ENCODE measurements at regions not wholly inside any gene's neighbourhood (a gene's known extent, or its start where the extent isn't known, plus 50 kb on each side); places are given as distances from the start of the nearest gene placed in this dataset.

DNA sequence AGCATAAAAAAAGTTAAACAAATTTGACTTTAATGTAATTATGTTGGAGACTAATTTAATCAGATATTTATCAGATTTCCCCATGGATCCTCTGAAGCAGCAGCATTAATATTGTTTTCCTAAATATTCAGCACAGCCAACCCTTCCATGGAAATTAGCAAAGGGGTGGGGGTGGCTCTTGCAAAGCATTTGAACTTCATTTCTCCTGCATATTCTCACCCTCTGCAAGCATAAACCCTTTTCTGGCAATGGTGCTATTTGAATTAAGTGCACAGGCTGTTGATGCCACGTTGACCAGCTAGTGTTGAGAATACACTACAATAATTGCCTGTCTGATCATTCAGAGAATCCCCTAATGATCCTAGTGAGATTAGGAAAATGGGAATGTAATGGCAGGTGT, 488.1 kb upstream of the KLF12 start:
- DNase-seq (ENCODE audit: low read depth in 1 of 2, low spot score in 2 of 2), result no peak
- H3K9ac ChIP-seq (replicated peaks in 1 of 4; ENCODE audit: extremely low read depth in 1 of 4, low read depth in 3 of 4, low read length in 3 of 4), result no peak overlapping the region
- no peak overlapping the region for H2BK20ac ChIP-seq (ENCODE audit: low read length)
- no peaks in the 10 kb centered on the region for H3K79me1 ChIP-seq (ENCODE audit: low read depth, low read length)
- no peak overlapping the region for H2AK5ac ChIP-seq (ENCODE audit: low read depth, low read length)
- no peak overlapping the region for H3K4ac ChIP-seq (replicated peaks; ENCODE audit: insufficient read length, low read depth, low read length)
- H3K4me3 ChIP-seq (ENCODE audit: extremely low read depth in 1 of 4, insufficient read depth in 2 of 4, low read depth in 3 of 4, low read length in 4 of 4), result no peak overlapping the region
- no peak overlapping the region for H4K5ac ChIP-seq (ENCODE audit: insufficient read length, low read depth, low read length)
- no peak overlapping the region for H4K91ac ChIP-seq (replicated peaks; ENCODE audit: insufficient read length, low read length)
- no peak for FAIRE-seq
- no peak overlapping the region for H3K27ac ChIP-seq (ENCODE audit: low read depth, low read length)
- no peak overlapping the region for H4K8ac ChIP-seq (ENCODE audit: extremely low read depth, insufficient read depth, low read length)
- H3K9me3 ChIP-seq (ENCODE audit: insufficient read depth in 2 of 2, low read depth in 1 of 2, low read length in 1 of 2), result no peaks in the 10 kb centered on the region
- H3K18ac ChIP-seq (ENCODE audit: extremely low read depth, low read length), result no peak overlapping the region
- H3K36me3 ChIP-seq (ENCODE audit: control insufficient read depth in 2 of 4, insufficient read depth in 4 of 4, low read length in 3 of 4), result no peaks in the 10 kb centered on the region
- ChIA-PET POLR2A (ENCODE audit: partially characterized antibody) (no interaction called here), CTCF (ENCODE audit: partially characterized antibody) (interaction anchor here (0.8 to 1.0 kb wide), 2 partner anchors 596 to 597 kb away, joined by 3 read pairs; no protein-coding TSS in a partner anchor)
- no peak overlapping the region for H3K56ac ChIP-seq (replicated peaks; ENCODE audit: insufficient read length, low read depth, low read length)
- no peak overlapping the region for H2BK12ac ChIP-seq (ENCODE audit: low read depth, low read length)
- H3K4me1 ChIP-seq (replicated peaks in 1 of 4; ENCODE audit: control insufficient read depth in 3 of 4, insufficient read depth in 4 of 4, low read length in 3 of 4), result peaks cover 0 to 3% (median 0%) of the 10 kb centered on the region in 4 experiments; a peak in 2 of 7 replicates
- no peak overlapping the region for H3K4me2 ChIP-seq (ENCODE audit: insufficient read depth in 1 of 2, low read depth in 2 of 2, low read length in 2 of 2)
- H2BK120ac ChIP-seq (replicated peaks; ENCODE audit: low read depth, low read length), result no peak overlapping the region
- no peak overlapping the region for H2BK15ac ChIP-seq (ENCODE audit: low read length)
- H3K14ac ChIP-seq (ENCODE audit: insufficient read length), result no peak overlapping the region
- 82% methylated on average over 1 of the region's 1 CpG; no CpG with 5 or more reads in 1 of the 2 experiments for WGBS, 2 experiments (ENCODE audit: extremely low coverage in 1 of 2, insufficient coverage in 1 of 2, insufficient read length in 1 of 2, insufficient replicate concordance in 2 of 2, low coverage in 1 of 2, low lambda C conversion rate in 2 of 2, missing lambda C conversion rate in 1 of 2)
- no peaks in the 10 kb centered on the region for H4K20me1 ChIP-seq (replicated peaks in 1 of 2; ENCODE audit: control insufficient read depth in 1 of 2, insufficient read depth in 2 of 2, low read length in 2 of 2)
- no peaks in the 10 kb centered on the region for H3K27me3 ChIP-seq (replicated peaks in 1 of 4; ENCODE audit: control insufficient read depth in 3 of 4, extremely low read depth in 1 of 4, insufficient read depth in 3 of 4, low read length in 3 of 4)
- no peak overlapping the region for H2BK5ac ChIP-seq (ENCODE audit: low read depth, low read length)
- no peaks in the 10 kb centered on the region for H3K79me2 ChIP-seq (ENCODE audit: control insufficient read depth in 1 of 2, insufficient read depth in 2 of 2, low read length in 2 of 2)
- H3K23ac ChIP-seq (ENCODE audit: insufficient read length), result no peak overlapping the region
- no peak overlapping the region for H2AFZ ChIP-seq (ENCODE audit: low read length)
- H3K23me2 ChIP-seq (ENCODE audit: low read depth, low read length), result no peaks in the 10 kb centered on the region
- no peak for TF ChIP-seq SAP30 (IDR thresholded peaks at IDR 0.05; ENCODE audit: insufficient read depth, insufficient replicate concordance, low read length)
